Naive thymus-derived CD4-positive, alpha-beta T cell (primary cell): ENCODE measurements at regions not wholly inside any gene's neighbourhood (a gene's known extent, or its start where the extent isn't known, plus 50 kb on each side); places are given as distances from the start of the nearest gene placed in this dataset.

Source experiments
- ATAC-seq: fragments of 150-1000 bp; cut with Tn5 transposase; 2 replicates; pipeline ENCODE4 v1.10.0; 2021; ENCODE audit warnings: mild to moderate bottlenecking, moderate library complexity
- CTCF ChIA-PET: fragments of 350-600 bp; sonication (Branson Sonifier 250); formaldehyde crosslinking; loops from one replicate; lab custom pipeline; 2021; ENCODE audit warnings: antibody characterized with exemption; lab: Charles Lee
- POLR2A ChIA-PET: fragments of 350-600 bp; sonication (Branson Sonifier 250); formaldehyde crosslinking; loops from one replicate; lab custom pipeline; 2021; ENCODE audit warnings: antibody characterized with exemption, inconsistent platforms; lab: Charles Lee
- DNase-seq, 9 donors: peaks; one replicate each; pipeline versions ENCODE4 v3.0.0 to v3.0.0-alpha.2; 2020 to 2022; ENCODE audit warnings: mixed read lengths in 1 of 9
- H3K27ac ChIP-seq: one replicate; pipeline ENCODE4 v1.7.0; 2013; ENCODE audit warnings: mild to moderate bottlenecking, low read depth, low read length, moderate library complexity
- H3K27me3 ChIP-seq, 2 donors: one replicate each; pipeline ENCODE4 v1.7.0; 2013; ENCODE audit warnings: low read length in 2 of 2, mild to moderate bottlenecking in 2 of 2, moderate library complexity in 2 of 2; ENCODE audit not compliant: control insufficient read depth in 2 of 2, insufficient read depth in 2 of 2
- H3K36me3 ChIP-seq, 3 experiments: 1 replicate in 2 of 3; 2 replicates in 1 of 3; pipeline ENCODE4 v1.7.0; 2013; ENCODE audit warnings: low read length in 3 of 3, mild to moderate bottlenecking in 3 of 3, moderate library complexity in 1 of 3; ENCODE audit not compliant: insufficient read depth in 3 of 3, control insufficient read depth in 2 of 3
- H3K4me1 ChIP-seq, 2 donors: one replicate each; pipeline ENCODE4 v1.7.0; 2013; ENCODE audit warnings: low read length in 2 of 2, mild to moderate bottlenecking in 2 of 2, moderate library complexity in 1 of 2; ENCODE audit not compliant: control insufficient read depth in 2 of 2, insufficient read depth in 2 of 2
- H3K4me3 ChIP-seq: 2 replicates; pipeline ENCODE4 v1.7.0; 2013; ENCODE audit warnings: mild to moderate bottlenecking, low read length
- H3K9me3 ChIP-seq, 3 experiments: 1 replicate in 2 of 3; 2 replicates in 1 of 3; pipeline ENCODE4 v1.7.0; 2013; ENCODE audit warnings: low read length in 3 of 3; ENCODE audit not compliant: control insufficient read depth in 2 of 3
- H3K27ac Mint-ChIP-seq, 9 donors: one replicate each; pipeline ENCODE4 v1.8.0; 2020 to 2022; ENCODE audit warnings: mixed read lengths in 9 of 9, mild to moderate bottlenecking in 8 of 9, moderate library complexity in 5 of 9, inconsistent platforms in 2 of 9
- H3K27me3 Mint-ChIP-seq, 5 donors: one replicate each; pipeline ENCODE4 v1.8.0; 2021 to 2022; ENCODE audit warnings: mixed read lengths in 5 of 5, mild to moderate bottlenecking in 1 of 5
- H3K36me3 Mint-ChIP-seq, 5 donors: one replicate each; pipeline ENCODE4 v1.8.0; 2020 to 2022; ENCODE audit warnings: mixed read lengths in 5 of 5, mild to moderate bottlenecking in 3 of 5, inconsistent platforms in 1 of 5
- H3K4me1 Mint-ChIP-seq, 7 donors: one replicate each; pipeline ENCODE4 v1.8.0; 2020 to 2022; ENCODE audit warnings: mixed read lengths in 7 of 7, mild to moderate bottlenecking in 3 of 7, inconsistent platforms in 1 of 7
- H3K4me3 Mint-ChIP-seq, 10 donors: one replicate each; pipeline ENCODE4 v1.8.0; 2020 to 2022; ENCODE audit warnings: mild to moderate bottlenecking in 10 of 10, mixed read lengths in 10 of 10, moderate library complexity in 6 of 10, inconsistent platforms in 2 of 10
- H3K9me3 Mint-ChIP-seq, 11 donors: one replicate each; pipeline ENCODE4 v1.8.0; 2020 to 2022; ENCODE audit warnings: mixed read lengths in 11 of 11, mild to moderate bottlenecking in 4 of 11, inconsistent platforms in 1 of 11, moderate library complexity in 1 of 11
- intact Hi-C, 2 donors: fragments of 100-400 bp; cut with micrococcal nuclease; formaldehyde crosslinking; loops; one replicate each; pipeline ENCODE4 v1.15.1; 2023

DNA sequence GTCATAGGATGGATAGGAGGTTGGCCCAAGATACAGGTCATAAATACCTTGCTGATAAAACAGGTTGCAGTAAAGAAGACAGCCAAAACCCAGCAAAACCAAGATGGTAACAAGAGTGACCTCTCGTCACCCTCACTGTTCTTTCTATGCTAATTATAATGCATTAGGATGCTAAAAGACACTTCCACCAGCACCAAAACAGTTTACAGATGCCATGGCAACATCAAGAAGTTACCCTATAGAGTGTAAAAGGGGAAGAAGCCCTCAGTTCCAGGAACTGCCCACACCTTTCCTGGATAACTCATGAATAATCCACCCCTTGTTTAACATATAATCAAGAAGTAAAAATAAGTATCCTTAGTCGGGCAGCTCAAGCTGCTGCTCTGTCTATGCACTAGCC, 671.9 kb downstream of the PTPRC start:
- Mint-ChIP-seq H3K36me3 (no peaks in the 10 kb centered on the region), H3K27ac (no peak overlapping the region)
- POLR2A ChIA-PET, result no interaction called here

DNA sequence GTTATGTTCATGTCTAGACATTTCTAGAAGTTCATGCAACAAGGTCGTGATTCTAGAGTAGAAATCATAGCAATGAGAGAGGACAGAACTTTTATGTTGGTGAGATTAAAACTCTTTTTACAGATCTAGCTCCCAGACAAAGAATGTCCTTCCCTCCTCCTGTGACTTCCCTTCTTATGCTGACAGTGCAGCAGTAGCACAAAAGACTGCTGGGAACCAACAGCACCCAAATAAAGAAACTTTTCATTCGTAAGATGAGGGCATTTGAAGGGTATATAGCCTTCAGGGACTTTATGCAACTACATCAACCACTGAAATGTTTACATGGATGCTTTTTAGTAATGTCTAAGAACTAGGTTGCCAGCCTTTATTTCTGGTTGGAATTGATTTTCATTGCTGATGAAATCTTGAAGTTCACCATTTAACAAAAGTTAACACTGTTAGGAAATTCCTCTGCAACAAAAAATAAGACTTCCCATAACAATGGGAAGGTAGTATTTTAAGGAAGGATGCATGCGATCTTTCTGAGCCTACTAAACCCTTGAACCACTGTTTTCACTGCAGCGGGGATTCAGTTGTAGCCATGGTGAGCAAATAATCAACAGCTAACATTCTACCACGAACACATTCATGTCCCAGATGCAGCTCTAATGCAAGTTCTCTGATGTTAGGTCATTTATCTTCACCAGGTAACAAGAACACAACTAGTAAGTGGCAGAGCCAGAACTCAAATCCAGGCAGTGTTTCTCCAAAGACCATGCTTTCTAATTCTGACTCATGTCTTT, 672.8 kb downstream of the PTPRC start:
- H3K27me3 Mint-ChIP-seq, result peaks cover 0 to 26% (median 14%) of the 10 kb centered on the region in 5 donors
- H3K27me3 ChIP-seq, result no peaks in the 10 kb centered on the region
- no peaks in the 10 kb centered on the region for H3K36me3 ChIP-seq
- H3K4me1 Mint-ChIP-seq, result peaks cover 0 to 7% (median 0%) of the 10 kb centered on the region in 7 donors
- H3K27ac ChIP-seq, result no peak overlapping the region
- no peaks in the 10 kb centered on the region for H3K4me1 ChIP-seq
- H3K27ac Mint-ChIP-seq, result no peak overlapping the region
- H3K9me3 ChIP-seq, result no peaks in the 10 kb centered on the region
- no peak overlapping the region for H3K4me3 Mint-ChIP-seq
- H3K36me3 Mint-ChIP-seq, result no peaks in the 10 kb centered on the region
- H3K9me3 Mint-ChIP-seq, result peaks cover 0 to 3% (median 0%) of the 10 kb centered on the region in 11 donors
- no peak overlapping the region for H3K4me3 ChIP-seq
- ChIA-PET CTCF (no interaction called here), POLR2A (no interaction called here)
- intact Hi-C loops, result no loop called here
- no peak for DNase-seq
- no peak for ATAC-seq

More for the DNA sequence above, 671.9 kb downstream of the PTPRC start:
- Mint-ChIP-seq H3K27me3 (peaks cover 0 to 26% (median 14%) of the 10 kb centered on the region in 5 donors), H3K4me3 (no peak overlapping the region), H3K4me1 (peaks cover 0 to 7% (median 0%) of the 10 kb centered on the region in 7 donors), H3K9me3 (peaks cover 0 to 3% (median 0%) of the 10 kb centered on the region in 11 donors)
- no peaks in the 10 kb centered on the region for H3K4me1 ChIP-seq
- intact Hi-C loops, result no loop called here
- no peak for DNase-seq
- no peaks in the 10 kb centered on the region for H3K9me3 ChIP-seq
- ATAC-seq, result no peak
- no peaks in the 10 kb centered on the region for H3K36me3 ChIP-seq
- no peak overlapping the region for H3K4me3 ChIP-seq
- CTCF ChIA-PET, result no interaction called here
- H3K27me3 ChIP-seq, result no peaks in the 10 kb centered on the region
- no peak overlapping the region for H3K27ac ChIP-seq

DNA sequence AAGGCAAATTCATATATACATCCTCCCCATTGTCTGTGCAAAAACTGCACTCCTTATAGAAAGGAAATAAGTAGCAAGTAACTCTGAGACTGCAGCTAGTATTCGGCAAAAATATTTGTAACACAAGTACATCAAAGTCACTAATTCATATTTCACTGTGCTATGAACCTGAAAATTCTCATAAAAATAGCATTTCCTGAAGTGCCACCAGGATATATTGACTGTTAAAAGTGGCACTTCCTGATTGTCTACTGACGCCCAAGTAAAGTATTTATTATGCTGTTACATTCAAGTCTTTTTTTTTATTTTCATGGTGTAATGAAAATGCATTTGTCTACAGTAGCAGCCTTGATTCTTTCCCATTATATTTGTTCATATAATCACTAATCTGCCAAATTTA, 673.8 kb downstream of the PTPRC start:
- ATAC-seq, result no peak
- intact Hi-C loops, result no loop called here

DNA sequence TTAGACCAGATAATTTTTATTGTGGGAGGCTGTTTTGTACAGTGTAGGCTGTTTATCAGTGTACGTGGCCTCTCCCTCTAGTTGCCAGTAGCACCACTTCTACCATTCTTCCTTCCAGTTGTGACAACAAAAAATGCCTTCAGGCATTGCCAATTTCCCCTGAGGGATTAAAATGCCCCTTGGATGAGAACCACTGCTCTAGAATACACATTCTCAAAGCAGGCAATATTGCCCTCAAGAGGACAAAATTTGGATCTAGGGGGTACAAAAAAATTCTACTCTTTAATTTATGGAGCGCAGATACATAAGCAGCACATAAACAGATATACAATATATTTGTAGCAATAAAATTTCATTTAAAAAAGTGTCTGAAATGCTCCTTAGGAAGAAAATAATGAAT, 674.6 kb downstream of the PTPRC start:
- CTCF ChIA-PET, result no interaction called here
- Histone ChIP-seq H3K4me3 (no peak overlapping the region), H3K27ac (no peak overlapping the region), H3K36me3 (no peaks in the 10 kb centered on the region), H3K27me3 (no peaks in the 10 kb centered on the region), H3K4me1 (no peaks in the 10 kb centered on the region), H3K9me3 (no peaks in the 10 kb centered on the region)
- DNase-seq, result no peak
- Mint-ChIP-seq H3K4me3 (no peak overlapping the region), H3K9me3 (peaks cover 0 to 3% (median 0%) of the 10 kb centered on the region in 11 donors), H3K36me3 (no peaks in the 10 kb centered on the region), H3K27me3 (peaks cover 0 to 35% (median 14%) of the 10 kb centered on the region in 5 donors), H3K4me1 (peaks cover 0 to under 1% (median 0%) of the 10 kb centered on the region in 7 donors), H3K27ac (no peak overlapping the region)
- no peak for ATAC-seq
- POLR2A ChIA-PET, result no interaction called here
- intact Hi-C loops, result no loop called here

More for the DNA sequence above, 673.8 kb downstream of the PTPRC start:
- H3K4me3 ChIP-seq, result no peak overlapping the region
- no peaks in the 10 kb centered on the region for H3K4me1 ChIP-seq
- Mint-ChIP-seq H3K27ac (no peak overlapping the region), H3K4me1 (peaks cover 0 to 7% (median 0%) of the 10 kb centered on the region in 7 donors), H3K27me3 (peaks cover 0 to 33% (median 14%) of the 10 kb centered on the region in 5 donors), H3K36me3 (no peaks in the 10 kb centered on the region), H3K9me3 (peaks cover 0 to 3% (median 0%) of the 10 kb centered on the region in 11 donors), H3K4me3 (no peak overlapping the region)
- no peaks in the 10 kb centered on the region for H3K36me3 ChIP-seq
- H3K27ac ChIP-seq, result no peak overlapping the region
- no peaks in the 10 kb centered on the region for H3K9me3 ChIP-seq
- no peaks in the 10 kb centered on the region for H3K27me3 ChIP-seq
- ChIA-PET CTCF (no interaction called here), POLR2A (no interaction called here)
- no peak for DNase-seq

DNA sequence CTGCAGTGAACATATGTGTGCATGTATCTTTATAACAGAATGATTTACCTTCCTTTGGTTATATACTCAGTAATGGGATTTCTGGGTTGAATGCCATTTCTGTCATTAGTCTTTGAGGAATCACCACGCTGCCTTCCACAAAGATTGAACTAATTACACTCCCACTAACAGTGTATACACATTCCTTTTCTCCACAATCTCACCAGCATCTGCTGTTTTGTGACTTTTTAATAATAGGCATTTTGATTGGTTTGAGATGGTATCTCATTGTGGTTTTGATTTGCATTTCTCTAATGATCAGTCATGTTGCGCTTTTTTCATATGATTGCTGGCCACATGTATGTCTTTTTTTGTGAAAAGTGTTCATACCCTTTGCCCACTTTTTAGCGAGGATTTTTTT, 680.5 kb downstream of the PTPRC start:
- POLR2A ChIA-PET, result no interaction called here
- Histone ChIP-seq H3K9me3 (no peaks in the 10 kb centered on the region), H3K4me3 (no peak overlapping the region), H3K36me3 (no peaks in the 10 kb centered on the region), H3K27me3 (no peaks in the 10 kb centered on the region), H3K27ac (no peak overlapping the region), H3K4me1 (no peaks in the 10 kb centered on the region)
- Mint-ChIP-seq H3K4me3 (no peak overlapping the region), H3K36me3 (no peaks in the 10 kb centered on the region), H3K27ac (no peak overlapping the region), H3K4me1 (no peaks in the 10 kb centered on the region), H3K27me3 (peaks cover 9 to 32% (median 18%) of the 10 kb centered on the region in 5 donors), H3K9me3 (no peaks in the 10 kb centered on the region)
- no peak for DNase-seq
- intact Hi-C loops, result no loop called here
- CTCF ChIA-PET, result no interaction called here
- ATAC-seq, result no peak

DNA sequence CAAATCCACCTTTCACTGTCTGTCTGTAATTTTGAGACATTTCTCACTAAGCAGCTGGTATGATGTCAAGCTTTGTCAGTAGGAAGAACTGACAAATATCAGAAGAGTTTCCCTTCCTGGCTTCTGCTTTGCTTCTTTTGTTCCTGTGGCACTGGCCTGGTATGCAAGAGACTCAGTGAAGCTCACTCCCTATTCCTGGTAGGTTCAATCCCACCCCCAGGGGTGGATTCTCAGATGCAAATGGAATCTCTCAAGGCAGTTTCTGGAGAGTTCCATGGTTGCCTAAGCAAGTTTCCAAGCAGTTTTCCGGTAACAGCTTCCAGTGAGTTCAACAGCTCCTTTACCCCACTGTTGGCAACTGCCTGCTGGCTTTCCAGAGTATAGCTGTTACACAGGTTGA, 683.4 kb downstream of the PTPRC start:
- Histone ChIP-seq H3K9me3 (no peaks in the 10 kb centered on the region), H3K27ac (no peak overlapping the region), H3K4me1 (no peaks in the 10 kb centered on the region), H3K4me3 (no peak overlapping the region), H3K27me3 (no peaks in the 10 kb centered on the region), H3K36me3 (no peaks in the 10 kb centered on the region)
- no peaks in the 10 kb centered on the region for H3K36me3 Mint-ChIP-seq
- intact Hi-C loops, result no loop called here
- H3K4me1 Mint-ChIP-seq, result no peaks in the 10 kb centered on the region
- POLR2A ChIA-PET, result no interaction called here
- H3K27ac Mint-ChIP-seq, result no peak overlapping the region
- H3K4me3 Mint-ChIP-seq, result no peak overlapping the region
- ATAC-seq, result no peak
- DNase-seq, result no peak
- CTCF ChIA-PET, result no interaction called here
- H3K9me3 Mint-ChIP-seq, result peaks cover 0 to 15% (median 5%) of the 10 kb centered on the region in 11 donors
- peaks cover 9 to 24% (median 18%) of the 10 kb centered on the region in 5 donors for H3K27me3 Mint-ChIP-seq

DNA sequence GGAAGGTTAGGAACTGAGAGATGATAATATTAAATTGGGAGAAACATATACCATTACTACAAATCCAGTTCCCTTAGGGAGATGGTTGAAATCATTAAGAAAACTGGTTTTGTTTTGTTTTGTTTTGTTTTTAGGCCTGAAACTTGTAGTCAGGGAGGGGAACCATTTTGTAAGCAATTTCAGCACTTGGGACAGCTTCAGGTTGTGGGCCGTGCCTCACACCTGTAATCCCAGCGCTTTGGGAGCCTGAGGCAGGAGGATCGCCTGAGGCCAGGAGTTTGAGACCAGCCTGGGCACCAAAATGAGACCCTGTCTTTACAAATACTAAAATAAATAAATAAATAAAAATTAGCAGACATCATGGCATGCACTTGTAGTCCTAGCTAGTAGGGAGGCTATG, 694.3 kb upstream of the NR5A2 start:
- H3K36me3 ChIP-seq, result no peaks in the 10 kb centered on the region
- H3K27ac ChIP-seq, result no peak overlapping the region
- no peaks in the 10 kb centered on the region for H3K27me3 ChIP-seq
- H3K9me3 ChIP-seq, result no peaks in the 10 kb centered on the region
- Mint-ChIP-seq H3K4me1 (no peaks in the 10 kb centered on the region), H3K27me3 (peaks cover 0 to 14% (median 6%) of the 10 kb centered on the region in 5 donors), H3K9me3 (peaks cover 0 to 5% (median 0%) of the 10 kb centered on the region in 11 donors), H3K4me3 (no peak overlapping the region), H3K36me3 (no peaks in the 10 kb centered on the region), H3K27ac (no peak overlapping the region)
- no peak for ATAC-seq
- CTCF ChIA-PET, result no interaction called here
- POLR2A ChIA-PET, result no interaction called here
- intact Hi-C loops, result no loop called here
- DNase-seq, result no peak
- no peak overlapping the region for H3K4me3 ChIP-seq
- no peaks in the 10 kb centered on the region for H3K4me1 ChIP-seq
